ENCODE measurements at regions not wholly inside any gene's neighbourhood (a gene's known extent, or its start where the extent isn't known, plus 50 kb on each side); places are given as distances from the start of the nearest gene placed in this dataset.

- no peak for DNase-seq
These were observed 657.4 kb downstream of the AJAP1 start for GRCh38 chr1:5311634-5312292.

- no peak for DNase-seq
These were observed 656.7 kb downstream of the AJAP1 start for GRCh38 chr1:5311147-5311546.

GRCh38 chr1:5308249-5308648, 653.8 kb downstream of the AJAP1 start:
- no peak for DNase-seq

- no peak for DNase-seq
These were observed 650.3 kb downstream of the AJAP1 start for GRCh38 chr1:5304702-5305101.

- DNase-seq = no peak
These were observed 644.0 kb downstream of the AJAP1 start for GRCh38 chr1:5298376-5298775.

- DNase-seq = no peak
These were observed 643.5 kb downstream of the AJAP1 start for GRCh38 chr1:5297886-5298239.

- DNase-seq = no peak
These were observed 642.9 kb downstream of the AJAP1 start for GRCh38 chr1:5297180-5297885.

GRCh38 chr1:5296557-5297179, 642.3 kb downstream of the AJAP1 start:
- DNase-seq = no peak

- no peak for DNase-seq
These were observed 641.7 kb downstream of the AJAP1 start for GRCh38 chr1:5296095-5296494.

GRCh38 chr1:5291889-5292288, 637.5 kb downstream of the AJAP1 start:
- DNase-seq = no peak

GRCh38 chr1:5287178-5288150, 633.1 kb downstream of the AJAP1 start:
- no peak for DNase-seq

- no peak for DNase-seq
These were observed 631.8 kb downstream of the AJAP1 start for GRCh38 chr1:5286244-5286643.

GRCh38 chr1:5274527-5274926, 620.1 kb downstream of the AJAP1 start:
- DNase-seq = no peak

GRCh38 chr1:5273280-5274003, 619.0 kb downstream of the AJAP1 start:
- no peak for DNase-seq

GRCh38 chr1:5272325-5272724, 617.9 kb downstream of the AJAP1 start:
- no peak for DNase-seq

- DNase-seq = no peak
These were observed 616.9 kb downstream of the AJAP1 start for GRCh38 chr1:5271264-5271663.

GRCh38 chr1:5269901-5270300, 615.5 kb downstream of the AJAP1 start:
- no peak for DNase-seq

- DNase-seq = no peak
These were observed 613.3 kb downstream of the AJAP1 start for GRCh38 chr1:5267603-5268235.

GRCh38 chr1:5265438-5266075, 611.1 kb downstream of the AJAP1 start:
- no peak for DNase-seq

GRCh38 chr1:5264476-5264875, 610.1 kb downstream of the AJAP1 start:
- DNase-seq = no peak

- DNase-seq = no peak
These were observed 602.4 kb downstream of the AJAP1 start for GRCh38 chr1:5256793-5257192.

All from inflammatory macrophage treated with lipopolysaccharide for 1 hour (primary cell).